Endodermal cell (in vitro differentiated cells): ENCODE measurements at regions not wholly inside any gene's neighbourhood (a gene's known extent, or its start where the extent isn't known, plus 50 kb on each side); places are given as distances from the start of the nearest gene placed in this dataset.
A peak's percentile ranks its signal among the peaks of the same experiment; 100 is the strongest.

Source experiments
- DNase-seq: peaks from one replicate; pipeline ENCODE4 v3.0.0-alpha.2; 2017
- H3K27ac ChIP-seq: 2 replicates; pipeline ENCODE4 v1.5.1; 2013; ENCODE audit warnings: mild to moderate bottlenecking, low read depth, low read length, moderate library complexity
- H3K27me3 ChIP-seq: 2 replicates; pipeline ENCODE4 v1.6.1; 2013; ENCODE audit warnings: mild to moderate bottlenecking, low read length, moderate library complexity; ENCODE audit not compliant: insufficient read depth, control insufficient read depth, poor library complexity, severe bottlenecking
- H3K36me3 ChIP-seq: 2 replicates; pipeline ENCODE4 v1.7.0; 2013; ENCODE audit warnings: mild to moderate bottlenecking, low read length, moderate library complexity; ENCODE audit not compliant: control insufficient read depth, insufficient read depth
- H3K4me1 ChIP-seq: one replicate; pipeline ENCODE4 v1.7.0; 2013; ENCODE audit warnings: low read length; ENCODE audit not compliant: control insufficient read depth, insufficient read depth
- H3K4me3 ChIP-seq: 2 replicates; pipeline ENCODE4 v1.5.1; 2013; ENCODE audit warnings: mild to moderate bottlenecking, low read length, moderate library complexity
- H3K9ac ChIP-seq: 2 replicates; pipeline ENCODE4 v1.6.1; 2013; ENCODE audit warnings: mild to moderate bottlenecking, low read length, moderate library complexity; ENCODE audit not compliant: poor library complexity, severe bottlenecking; ENCODE audit errors: extremely low read depth
- H3K9me3 ChIP-seq: 2 replicates; pipeline ENCODE4 v1.6.1; 2013; ENCODE audit warnings: mild to moderate bottlenecking, low read length, moderate library complexity; ENCODE audit not compliant: control insufficient read depth
- H3K27ac Mint-ChIP-seq: 2 replicates; pipeline ENCODE4 v1.8.0; 2020; ENCODE audit warnings: mixed read lengths
- H3K27me3 Mint-ChIP-seq: 2 replicates; pipeline ENCODE4 v1.8.0; 2021; ENCODE audit warnings: mild to moderate bottlenecking, mixed read lengths; ENCODE audit not compliant: insufficient read depth
- H3K36me3 Mint-ChIP-seq: 2 replicates; pipeline ENCODE4 v1.8.0; 2020; ENCODE audit warnings: low read depth, mixed read lengths
- H3K4me1 Mint-ChIP-seq: 2 replicates; pipeline ENCODE4 v1.8.0; 2020; ENCODE audit warnings: mixed read lengths
- H3K4me3 Mint-ChIP-seq: 2 replicates; pipeline ENCODE4 v1.8.0; 2020; ENCODE audit warnings: mild to moderate bottlenecking, moderate library complexity, mixed read lengths
- H3K9me3 Mint-ChIP-seq: 2 replicates; pipeline ENCODE4 v1.8.0; 2020; ENCODE audit warnings: mild to moderate bottlenecking, mixed read lengths
- CTCF ChIP-seq: fragments of 200-600 bp; sonication (generic); conservative IDR thresholded peaks from 2 replicates; pipeline ENCODE4 v1.5.0; 2021; ENCODE audit warnings: antibody characterized with exemption, mild to moderate bottlenecking
- WGBS, 2 experiments: methylation state at CpG; one replicate each; pipeline versions ENCODE4 v1.1.5 to v1.1.7; 2013; ENCODE audit warnings: missing lambda C conversion rate in 2 of 2, mixed read lengths in 1 of 2; ENCODE audit not compliant: insufficient coverage in 1 of 2, insufficient read length in 1 of 2; 5-methylcytosine and 5-hydroxymethylcytosine counted together

- H3K9ac ChIP-seq: no peak overlapping the region
- H3K4me3 Mint-ChIP-seq: no peak overlapping the region
- WGBS, 2 experiments: 71 to 92% methylated on average over 1 to 3 of the region's 3 CpGs
- H3K27ac ChIP-seq: no peak overlapping the region
- peaks cover 6% of the 10 kb centered on the region for H3K27me3 Mint-ChIP-seq
- no peak overlapping the region for H3K4me3 ChIP-seq
- H3K36me3 Mint-ChIP-seq: no peaks in the 10 kb centered on the region
- H3K4me1 ChIP-seq: peaks cover 7% of the 10 kb centered on the region
- TF ChIP-seq CTCF: no peak
- H3K9me3 ChIP-seq: no peaks in the 10 kb centered on the region
- H3K27ac Mint-ChIP-seq: no peak overlapping the region
- H3K9me3 Mint-ChIP-seq: no peaks in the 10 kb centered on the region
- H3K27me3 ChIP-seq: no peaks in the 10 kb centered on the region
- no peak for DNase-seq
- H3K36me3 ChIP-seq: no peaks in the 10 kb centered on the region
- H3K4me1 Mint-ChIP-seq: peaks cover 15% of the 10 kb centered on the region
These were observed 207.6 kb upstream of the FOXA2 start for GRCh38 chr20:22791877-22792525.

GRCh38 chr20:22794200-22794599 lies 209.8 kb upstream of the FOXA2 start:
- Histone ChIP-seq H3K9ac (no peak overlapping the region), H3K36me3 (no peaks in the 10 kb centered on the region), H3K27ac (no peak overlapping the region), H3K4me3 (no peak overlapping the region), H3K4me1 (peaks cover 7% of the 10 kb centered on the region), H3K27me3 (no peaks in the 10 kb centered on the region), H3K9me3 (no peaks in the 10 kb centered on the region)
- H3K4me3 Mint-ChIP-seq: no peak overlapping the region
- H3K27ac Mint-ChIP-seq: no peak overlapping the region
- no peaks in the 10 kb centered on the region for H3K9me3 Mint-ChIP-seq
- peaks cover 15% of the 10 kb centered on the region for H3K4me1 Mint-ChIP-seq
- TF ChIP-seq CTCF: no peak
- WGBS, 2 experiments: 94% methylated on average over 1 of the region's 1 CpG; no CpG with 5 or more reads in 1 of the 2 experiments
- DNase-seq: no peak
- no peaks in the 10 kb centered on the region for H3K36me3 Mint-ChIP-seq
- H3K27me3 Mint-ChIP-seq: peaks cover 6% of the 10 kb centered on the region

GRCh38 chr20:22795433-22795832 lies 211.1 kb upstream of the FOXA2 start:
- 76 to 82% methylated on average over 5 of the region's 5 CpGs for whole genome bisulfite sequencing, 2 experiments
- Mint-ChIP-seq H3K27me3 (peaks cover 6% of the 10 kb centered on the region), H3K9me3 (no peaks in the 10 kb centered on the region), H3K4me1 (peaks cover 10% of the 10 kb centered on the region), H3K4me3 (no peak overlapping the region), H3K36me3 (no peaks in the 10 kb centered on the region), H3K27ac (peak overlapping the region; percentile 8)
- Histone ChIP-seq H3K9me3 (no peaks in the 10 kb centered on the region), H3K9ac (no peak overlapping the region), H3K36me3 (no peaks in the 10 kb centered on the region), H3K27me3 (no peaks in the 10 kb centered on the region), H3K27ac (no peak overlapping the region), H3K4me3 (no peak overlapping the region), H3K4me1 (no peaks in the 10 kb centered on the region)
- no peak for DNase-seq
- no peak for TF ChIP-seq CTCF
